ENCODE measurements at regions not wholly inside any gene's neighbourhood (a gene's known extent, or its start where the extent isn't known, plus 50 kb on each side); places are given as distances from the start of the nearest gene placed in this dataset.

- H3K36me3 Mint-ChIP-seq (ENCODE audit: low read depth): no peaks in the 10 kb centered on the region
- H3K27ac Mint-ChIP-seq: no peak overlapping the region
- intact Hi-C loops (cut with micrococcal nuclease): no loop called here
- peaks cover 7% of the 10 kb centered on the region for H3K4me1 Mint-ChIP-seq (ENCODE audit: low read depth)
- no peaks in the 10 kb centered on the region for H3K9me3 Mint-ChIP-seq
- no peak overlapping the region for H3K4me3 Mint-ChIP-seq (ENCODE audit: low read depth)
- no peak for DNase-seq (ENCODE audit: low spot score)
- H3K27me3 Mint-ChIP-seq (ENCODE audit: low read depth): no peaks in the 10 kb centered on the region
Observed at GRCh38 chr5:43772764-43773477, 169.9 kb downstream of the NNT start.

- no peaks in the 10 kb centered on the region for H3K9me3 Mint-ChIP-seq
- intact Hi-C loops (cut with micrococcal nuclease): no loop called here
- no peak overlapping the region for H3K27ac Mint-ChIP-seq
- H3K4me3 Mint-ChIP-seq (ENCODE audit: low read depth): no peak overlapping the region
- DNase-seq (ENCODE audit: low spot score): no peak
- no peaks in the 10 kb centered on the region for H3K27me3 Mint-ChIP-seq (ENCODE audit: low read depth)
- H3K36me3 Mint-ChIP-seq (ENCODE audit: low read depth): no peaks in the 10 kb centered on the region
- H3K4me1 Mint-ChIP-seq (ENCODE audit: low read depth): peaks cover 7% of the 10 kb centered on the region
Observed at GRCh38 chr5:43772458-43772763, 169.4 kb downstream of the NNT start.

GRCh38 chr5:43771611-43772031 is 168.6 kb downstream of the NNT start:
- no peaks in the 10 kb centered on the region for H3K9me3 Mint-ChIP-seq
- no peak for DNase-seq (ENCODE audit: low spot score)
- no peak overlapping the region for H3K4me3 Mint-ChIP-seq (ENCODE audit: low read depth)
- no peak overlapping the region for H3K27ac Mint-ChIP-seq
- intact Hi-C loops (cut with micrococcal nuclease): no loop called here
- no peaks in the 10 kb centered on the region for H3K27me3 Mint-ChIP-seq (ENCODE audit: low read depth)
- no peaks in the 10 kb centered on the region for H3K36me3 Mint-ChIP-seq (ENCODE audit: low read depth)
- peaks cover 7% of the 10 kb centered on the region for H3K4me1 Mint-ChIP-seq (ENCODE audit: low read depth)

- Mint-ChIP-seq H3K9me3 (no peaks in the 10 kb centered on the region), H3K27me3 (ENCODE audit: low read depth) (no peaks in the 10 kb centered on the region), H3K27ac (no peak overlapping the region), H3K4me3 (ENCODE audit: low read depth) (no peak overlapping the region), H3K36me3 (ENCODE audit: low read depth) (no peaks in the 10 kb centered on the region), H3K4me1 (ENCODE audit: low read depth) (peaks cover 7% of the 10 kb centered on the region)
- intact Hi-C loops (cut with micrococcal nuclease): no loop called here
- no peak for DNase-seq (ENCODE audit: low spot score)
Observed at GRCh38 chr5:43769571-43770355, 166.8 kb downstream of the NNT start.

Measured in activated T-helper 2 cell treated with anti-CD3 and anti-CD28 coated beads, Interferon-gamma antibody, Interleukin-2, Interleukin-4, amounts not matched to agents 10 μg/mL and 5 μg/mL and 100 μg/mL, durations not matched to agents 14 hours and 24 hours and 36 hours (primary cell).